COLO668 (cell line): ENCODE measurements at regions not wholly inside any gene's neighbourhood (a gene's known extent, or its start where the extent isn't known, plus 50 kb on each side); places are given as distances from the start of the nearest gene placed in this dataset.

Experiments
- DNase-seq: peaks from one replicate; lab custom pipeline; 2025; ENCODE audit not compliant: unreplicated experiment; lab: John Stamatoyannopoulos, UW

DNA sequence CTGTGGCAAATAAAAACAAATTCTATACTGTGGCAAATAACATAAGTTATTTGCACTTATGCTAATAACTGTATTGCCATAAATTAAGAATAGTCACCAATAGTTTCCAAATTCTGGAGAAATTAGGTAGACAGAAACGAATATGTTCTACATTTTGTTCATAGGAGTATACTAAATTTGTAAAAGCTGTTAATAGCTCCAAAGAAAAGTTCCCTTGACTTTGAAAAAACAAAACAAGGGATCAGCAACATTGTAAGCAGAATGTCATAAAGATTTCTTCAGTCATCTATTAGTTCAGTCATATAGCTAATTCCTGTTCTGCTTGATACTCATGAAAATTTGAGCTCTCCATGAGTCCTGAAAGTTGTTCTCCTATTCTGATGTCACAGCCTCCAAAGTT, 1472.8 kb downstream of the C4orf33 start:
- no peak for DNase-seq

DNA sequence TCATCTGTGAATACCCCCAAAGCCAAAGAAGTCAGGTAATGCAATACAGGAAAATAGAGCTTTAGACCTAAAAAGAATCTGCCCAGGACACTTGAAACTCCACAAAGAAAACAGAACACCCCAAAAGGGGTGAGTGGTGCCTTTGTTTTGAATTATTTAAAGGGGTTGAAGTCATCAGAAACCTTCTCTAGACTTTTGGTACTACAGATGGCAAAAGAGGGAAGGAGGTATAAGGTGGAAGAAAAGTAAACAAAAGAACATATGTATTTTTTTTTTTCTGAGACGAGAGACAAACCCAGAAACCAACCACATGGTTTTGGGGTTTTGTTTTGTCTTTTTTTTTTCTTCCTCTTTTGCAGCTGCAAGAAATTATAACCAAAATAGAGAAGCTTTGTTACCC, 1477.8 kb downstream of the C4orf33 start:
- no peak for DNase-seq

DNA sequence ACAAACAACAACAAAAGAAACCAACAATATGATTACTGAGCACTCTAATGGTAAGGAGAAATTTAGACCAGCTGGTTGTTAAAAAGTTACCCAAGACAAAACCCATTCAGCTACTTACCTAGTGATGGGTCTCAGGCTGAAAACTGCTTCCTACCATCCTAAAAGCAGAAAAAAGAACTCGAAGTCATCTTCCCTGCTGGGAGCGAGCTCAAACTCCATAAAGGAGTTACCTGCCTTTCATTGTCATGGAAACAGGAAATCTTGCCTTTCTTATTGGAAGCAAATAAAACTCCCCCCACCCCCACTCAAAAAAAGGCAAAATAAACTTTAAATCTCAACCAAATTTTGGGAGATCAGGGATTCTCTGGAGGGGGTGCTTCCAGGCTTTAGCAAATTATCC, 1478.3 kb downstream of the C4orf33 start:
- DNase-seq, result no peak

DNA sequence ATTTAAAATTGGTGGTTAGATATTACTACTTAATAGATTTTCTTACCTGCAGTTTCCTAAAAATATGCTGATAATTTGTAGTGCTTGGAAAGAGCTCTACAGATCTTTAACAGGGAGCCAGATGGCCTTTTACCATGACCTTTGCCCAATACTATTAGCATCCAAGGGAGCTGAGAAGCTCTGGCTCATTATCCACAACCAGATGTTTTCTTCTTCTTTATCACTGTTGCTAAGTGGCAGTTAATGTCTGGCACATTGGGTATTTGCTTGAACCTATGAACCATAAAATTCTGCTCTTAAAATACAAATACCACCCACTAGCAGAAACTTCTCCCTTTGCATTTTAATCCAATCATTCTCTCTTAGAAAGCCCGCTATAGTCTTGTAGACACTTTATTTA, 1480.3 kb downstream of the C4orf33 start:
- DNase-seq, result no peak

DNA sequence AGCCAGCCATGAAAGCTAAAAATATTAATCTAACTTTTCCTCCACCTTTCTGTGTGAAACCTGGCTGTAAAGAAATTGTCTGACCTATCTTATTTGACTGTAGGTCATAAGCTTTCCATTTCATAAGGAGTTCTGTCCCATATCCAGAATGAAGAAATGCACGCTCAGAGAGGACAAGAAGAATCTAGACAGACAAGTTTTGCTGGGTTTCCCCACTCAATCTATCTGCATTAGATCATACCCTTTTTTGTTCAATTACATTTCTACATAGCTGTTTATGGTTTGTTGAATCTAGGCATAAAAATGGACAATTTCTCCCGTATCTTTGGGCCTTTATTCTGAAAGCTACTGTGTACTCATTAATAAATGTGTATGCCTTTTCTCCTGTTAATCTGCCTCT, 1495.1 kb downstream of the C4orf33 start:
- DNase-seq, result no peak

DNA sequence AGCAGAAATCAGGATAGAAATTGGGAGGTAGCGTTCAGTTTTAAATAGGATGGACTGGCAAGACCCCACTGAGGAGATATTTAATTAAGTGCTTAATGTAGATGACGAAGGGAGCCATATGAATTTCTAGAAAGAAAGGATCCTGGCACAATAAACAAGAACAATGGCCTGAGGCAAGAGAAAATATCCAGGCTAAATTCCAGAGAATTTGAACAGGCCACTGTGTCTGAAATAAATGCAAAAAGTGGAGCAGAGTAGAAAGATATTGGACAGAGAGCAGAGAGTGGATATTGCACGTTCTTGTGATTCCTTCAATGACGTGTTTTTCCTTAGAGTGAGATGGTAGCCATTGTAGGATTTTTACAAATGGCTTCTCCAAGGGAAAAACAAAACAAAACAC, 1504.8 kb downstream of the C4orf33 start:
- no peak for DNase-seq

DNA sequence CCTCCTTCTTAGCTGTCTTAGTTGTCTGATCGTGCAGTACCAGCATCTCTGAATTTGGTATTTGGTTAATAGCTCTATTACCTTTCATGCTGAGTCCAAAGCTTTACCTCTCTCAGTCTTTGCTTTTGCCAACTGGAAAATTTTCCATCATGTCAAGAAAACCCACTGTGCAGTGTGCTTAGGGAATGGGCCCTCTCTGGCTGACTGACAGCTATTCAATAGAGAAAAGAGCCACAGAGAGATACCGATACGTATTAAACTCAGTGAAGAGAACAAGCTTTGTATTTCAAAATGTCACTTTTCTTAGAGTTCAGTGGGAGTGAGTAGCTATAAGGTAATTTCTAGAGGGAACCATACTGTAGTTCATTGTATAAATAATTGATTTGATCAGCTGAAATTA, 1507.1 kb downstream of the C4orf33 start:
- no peak for DNase-seq

DNA sequence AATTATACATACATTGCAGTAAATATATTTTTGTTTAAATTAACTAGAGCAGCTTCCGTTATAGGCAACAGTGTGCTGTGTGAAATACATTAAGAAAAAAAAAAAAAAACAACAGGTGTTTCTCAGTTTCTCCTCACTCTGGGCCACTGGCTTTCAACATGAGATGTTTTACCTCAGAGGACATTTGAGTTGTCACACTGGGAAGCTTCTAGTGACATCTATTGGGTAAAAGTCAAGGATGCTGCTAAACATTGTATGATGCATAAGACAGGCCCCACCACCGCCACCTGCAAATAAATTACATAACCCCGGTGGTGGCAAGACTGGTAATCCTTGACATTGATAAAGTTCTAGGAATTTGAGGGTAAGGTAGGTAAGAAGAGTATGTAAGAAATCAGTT, 1512.2 kb downstream of the C4orf33 start:
- DNase-seq, result no peak

DNA sequence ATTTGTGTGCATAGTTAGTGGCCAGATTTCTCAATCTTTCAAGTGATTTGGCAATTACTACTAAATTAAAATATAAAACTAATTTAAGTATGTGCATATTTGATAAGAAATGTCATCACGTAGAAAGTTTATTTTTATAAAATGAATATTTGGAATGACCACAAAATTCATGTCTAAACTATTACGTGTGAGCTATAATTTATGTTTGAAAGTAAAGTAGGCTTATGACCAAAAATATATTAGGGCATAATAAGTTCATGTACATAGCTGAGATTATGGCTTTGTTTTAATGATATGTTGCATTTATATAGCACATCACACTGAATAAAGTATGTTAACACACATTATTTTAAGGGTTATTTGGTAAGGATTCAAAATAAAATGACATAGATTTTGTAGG, 1532.6 kb downstream of the C4orf33 start:
- no peak for DNase-seq

DNA sequence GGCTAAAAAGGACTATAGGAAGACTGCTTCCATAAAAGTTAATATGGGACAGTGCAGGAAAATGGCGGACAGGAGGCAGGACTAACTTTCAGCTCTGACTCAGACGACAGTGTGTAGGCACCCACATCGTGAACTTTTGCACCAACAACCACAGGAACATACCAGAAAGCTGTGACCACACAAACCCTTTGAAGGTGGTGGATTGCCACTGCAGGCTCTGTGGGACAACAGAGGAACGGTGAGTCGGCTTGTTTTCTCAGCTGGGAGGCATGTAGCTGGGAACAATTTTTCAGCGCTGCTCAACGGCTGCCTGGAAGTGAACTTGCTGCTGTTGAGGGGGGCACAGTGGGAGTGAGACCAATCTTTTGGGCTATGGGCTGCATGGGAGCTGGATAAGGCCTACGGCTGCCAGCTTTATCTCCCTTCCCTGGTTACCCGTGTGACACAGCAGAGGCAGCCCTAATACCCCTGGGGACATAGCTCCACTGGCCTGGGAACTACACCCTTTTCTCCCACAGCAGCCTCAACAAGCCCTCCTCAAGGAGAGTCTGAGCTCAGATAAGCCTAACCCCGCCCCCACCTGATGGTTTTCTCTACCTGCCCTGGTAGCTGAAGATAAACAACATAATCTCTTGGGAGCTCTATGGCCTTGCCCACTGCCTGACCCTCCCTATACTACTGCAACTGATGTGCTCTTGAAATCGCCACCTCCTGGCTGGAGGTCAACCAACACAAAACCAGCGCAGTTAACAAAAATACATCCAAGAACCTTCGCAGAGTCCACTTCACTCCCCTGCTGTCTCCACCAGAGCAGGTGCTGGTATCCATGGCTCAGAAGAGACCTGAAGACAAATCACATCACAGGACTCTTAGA, 1537.0 kb downstream of the C4orf33 start:
- DNase-seq, result no peak

DNA sequence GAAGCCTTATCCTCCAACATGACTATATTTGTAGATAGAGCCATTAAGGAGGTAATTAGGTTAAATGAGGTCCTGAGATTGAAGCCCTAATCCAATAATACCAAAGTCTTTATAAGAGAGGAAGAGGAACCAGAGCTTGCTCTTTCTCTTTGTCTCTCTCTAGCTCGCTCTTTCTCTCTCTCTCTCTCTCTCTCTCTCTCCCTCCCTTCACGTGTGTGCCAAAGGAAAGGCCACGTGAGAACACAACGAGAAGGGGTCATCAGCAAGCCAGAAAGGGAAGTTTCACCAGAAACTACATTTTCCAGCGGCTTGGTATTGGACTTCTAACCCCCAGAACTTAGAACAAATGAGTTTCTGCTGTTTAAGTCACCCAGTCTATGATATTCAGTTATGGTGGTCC, 1540.5 kb downstream of the C4orf33 start:
- DNase-seq, result no peak

DNA sequence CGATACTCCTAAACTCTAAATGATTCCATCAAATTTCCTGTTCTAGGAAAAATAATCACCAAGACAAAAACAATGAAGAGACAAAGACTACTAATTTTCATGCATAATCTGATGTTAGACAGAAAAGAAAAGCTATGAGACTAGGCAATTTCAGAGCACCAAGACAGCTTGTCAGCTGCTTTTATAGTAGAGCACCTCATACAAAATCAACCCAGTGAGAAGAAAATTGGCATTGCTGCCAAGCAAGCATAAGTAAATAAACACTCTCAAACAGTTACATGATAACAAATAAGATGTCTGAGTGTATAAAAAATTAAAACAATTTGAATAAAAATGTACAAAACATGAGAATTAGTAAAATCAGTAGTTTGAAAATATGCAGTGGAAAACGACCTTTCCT, 1544.6 kb downstream of the C4orf33 start:
- no peak for DNase-seq

DNA sequence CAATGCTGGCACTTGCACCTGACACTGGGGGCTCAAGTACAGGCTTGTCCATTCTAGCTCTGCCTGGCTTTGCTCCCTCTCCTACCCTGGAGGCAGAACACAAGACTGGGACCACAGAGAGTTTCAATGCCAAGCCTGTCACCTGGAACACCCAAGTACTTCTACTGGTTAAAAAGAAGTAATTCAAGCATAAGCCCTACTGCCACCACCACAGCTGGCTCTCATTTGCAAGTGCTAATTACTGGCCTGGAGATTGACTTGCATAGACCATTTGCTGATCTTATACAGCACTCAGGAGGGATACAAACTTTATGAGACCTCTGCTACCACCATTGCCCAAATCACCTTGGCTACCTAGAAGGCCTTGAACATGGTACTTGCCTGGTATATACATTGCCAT, 1550.9 kb downstream of the C4orf33 start:
- DNase-seq, result no peak

DNA sequence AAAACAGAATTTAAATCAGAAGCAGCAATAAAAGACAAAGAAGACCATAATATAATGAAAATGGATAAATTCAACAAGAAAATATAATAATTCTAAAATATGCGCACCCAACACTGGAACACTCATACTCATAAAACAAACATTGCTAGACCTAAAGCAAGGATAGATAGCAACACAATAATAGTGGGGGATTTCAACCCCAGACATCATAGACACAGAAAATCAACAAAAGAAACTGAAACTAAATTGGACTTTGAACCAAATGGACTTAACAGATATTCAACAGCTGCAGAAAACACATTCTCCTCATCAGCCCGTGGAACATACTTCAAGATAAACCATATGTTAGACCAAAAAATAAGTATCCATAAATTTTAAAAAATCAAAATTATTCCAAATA, 1552.6 kb downstream of the C4orf33 start:
- DNase-seq, result no peak

DNA sequence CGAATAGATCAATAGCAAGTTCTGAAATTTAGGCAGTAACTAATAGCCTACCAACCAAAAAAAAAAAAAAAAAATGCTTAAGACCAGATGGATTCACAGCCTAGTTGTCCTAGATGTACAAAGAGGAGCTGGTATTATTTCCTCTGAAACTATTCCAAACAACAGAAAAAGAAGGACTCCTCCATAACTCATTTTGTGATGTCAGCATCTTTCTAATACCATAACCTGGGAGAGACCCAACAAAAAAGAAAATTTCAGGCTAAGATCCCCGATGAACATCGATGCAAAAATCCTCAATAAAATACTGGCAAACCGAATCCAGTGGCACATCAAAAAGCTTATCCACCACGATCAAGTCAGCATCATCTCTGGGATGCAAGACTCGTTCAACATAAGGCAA, 1557.9 kb downstream of the C4orf33 start:
- DNase-seq, result no peak

DNA sequence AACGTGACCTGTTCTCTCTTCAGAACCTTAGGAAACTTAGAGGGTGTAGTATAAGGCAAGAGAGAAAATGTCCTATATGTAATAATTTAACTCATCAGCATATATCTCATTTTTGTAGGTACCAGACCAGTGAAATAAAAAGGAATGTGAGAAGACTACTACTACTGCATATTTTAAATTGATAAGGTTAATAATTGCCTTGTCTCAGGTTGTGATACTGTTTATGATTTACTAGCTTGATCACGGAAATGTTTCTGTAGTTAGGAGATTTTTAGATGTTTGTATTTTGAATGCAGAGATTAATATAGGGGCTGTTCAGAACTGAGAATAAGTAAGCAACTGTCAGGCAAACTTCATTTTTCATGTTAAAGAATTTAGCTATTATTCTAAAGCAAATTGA, 1563.4 kb downstream of the C4orf33 start:
- DNase-seq, result no peak

DNA sequence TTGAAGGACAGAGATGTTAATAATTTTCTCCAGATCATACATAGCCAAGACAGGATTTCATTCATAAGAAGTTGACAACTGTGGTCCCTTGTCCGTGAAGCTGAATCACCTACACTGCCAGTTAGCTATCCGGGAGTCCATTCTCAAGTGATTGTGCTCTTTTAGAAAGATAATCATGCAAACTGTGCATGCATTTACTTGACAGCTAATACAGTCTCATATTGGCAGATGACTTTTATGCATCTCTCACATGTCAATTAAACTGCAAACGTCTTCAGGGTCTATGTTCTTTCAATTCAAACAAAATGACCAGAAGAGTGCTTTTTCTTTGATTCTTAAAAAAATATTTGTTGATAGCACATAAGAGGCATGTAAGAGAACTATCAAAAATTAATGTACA, 1572.9 kb downstream of the C4orf33 start:
- DNase-seq, result no peak

DNA sequence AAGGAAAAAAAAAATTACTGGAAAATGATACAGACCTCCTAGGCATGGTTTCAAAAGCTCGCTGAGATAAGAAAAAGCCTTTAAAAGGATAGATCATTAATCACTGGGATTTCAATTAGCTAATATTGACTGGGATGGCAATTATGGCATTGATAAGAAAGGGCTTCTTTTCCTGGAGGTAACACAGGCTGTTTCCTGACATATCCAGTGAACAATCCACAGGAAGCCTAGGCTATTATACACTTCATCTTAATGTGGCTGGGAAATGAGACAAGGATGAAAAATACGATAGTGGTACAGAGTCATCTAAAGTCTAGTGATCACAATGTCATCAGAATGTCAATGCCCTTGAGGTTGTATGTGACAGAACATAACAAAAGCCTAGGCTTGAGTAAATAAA, 1579.3 kb downstream of the C4orf33 start:
- DNase-seq, result no peak

DNA sequence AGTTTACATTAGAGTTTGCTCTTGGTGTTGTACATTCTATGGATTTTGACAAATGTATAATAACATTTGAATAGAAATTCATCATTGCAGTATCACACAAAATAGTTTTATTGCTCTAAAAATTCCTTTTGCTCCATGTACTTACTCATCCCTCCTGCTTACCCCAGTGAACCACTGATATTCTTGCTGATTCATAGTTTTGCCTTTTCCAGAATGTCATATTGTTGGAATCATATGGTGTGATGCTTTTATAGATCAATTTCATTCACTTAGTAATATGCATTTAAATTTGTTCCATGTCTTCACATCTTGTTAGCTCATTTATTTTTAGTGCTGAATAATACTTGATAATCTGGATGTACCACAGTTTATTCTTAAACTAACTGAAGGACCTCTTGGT, 1593.2 kb downstream of the C4orf33 start:
- DNase-seq, result no peak

DNA sequence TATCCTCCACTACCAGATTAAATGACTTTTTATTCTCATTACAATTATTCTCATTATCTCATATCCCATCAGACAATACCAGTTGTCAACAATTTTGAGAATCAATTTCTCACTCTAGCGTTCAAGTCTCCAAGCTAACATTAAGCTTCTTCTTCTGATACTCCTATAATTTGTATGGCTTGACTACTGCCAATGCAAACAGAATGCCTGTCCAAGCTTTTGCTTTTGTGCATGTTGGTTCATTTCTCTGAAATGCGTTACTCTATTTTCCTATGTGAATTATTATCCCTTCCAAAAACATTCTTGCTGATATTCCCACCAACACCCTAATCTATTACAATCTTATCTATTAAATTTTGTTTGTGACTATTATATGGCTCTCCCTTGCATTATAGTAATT, 1602.3 kb downstream of the C4orf33 start:
- no peak for DNase-seq

DNA sequence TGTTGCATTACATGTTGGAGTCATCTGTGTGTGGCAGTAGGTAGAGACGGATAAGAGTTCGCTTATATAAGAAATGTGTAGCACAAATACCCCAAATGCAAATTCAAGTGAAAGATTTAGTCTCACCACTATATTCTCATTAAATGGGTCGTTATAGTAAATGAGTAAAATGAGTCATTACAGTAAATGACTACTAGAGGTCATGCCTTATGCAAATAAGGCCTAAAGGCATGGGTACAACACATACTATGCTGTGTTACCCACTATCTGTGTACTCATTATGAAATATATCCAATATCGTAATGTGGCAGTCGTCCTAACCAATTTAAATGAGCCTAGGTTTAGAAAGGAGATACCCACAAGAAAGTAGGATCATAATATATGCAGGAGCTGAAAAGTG, 1603.1 kb downstream of the C4orf33 start:
- no peak for DNase-seq

DNA sequence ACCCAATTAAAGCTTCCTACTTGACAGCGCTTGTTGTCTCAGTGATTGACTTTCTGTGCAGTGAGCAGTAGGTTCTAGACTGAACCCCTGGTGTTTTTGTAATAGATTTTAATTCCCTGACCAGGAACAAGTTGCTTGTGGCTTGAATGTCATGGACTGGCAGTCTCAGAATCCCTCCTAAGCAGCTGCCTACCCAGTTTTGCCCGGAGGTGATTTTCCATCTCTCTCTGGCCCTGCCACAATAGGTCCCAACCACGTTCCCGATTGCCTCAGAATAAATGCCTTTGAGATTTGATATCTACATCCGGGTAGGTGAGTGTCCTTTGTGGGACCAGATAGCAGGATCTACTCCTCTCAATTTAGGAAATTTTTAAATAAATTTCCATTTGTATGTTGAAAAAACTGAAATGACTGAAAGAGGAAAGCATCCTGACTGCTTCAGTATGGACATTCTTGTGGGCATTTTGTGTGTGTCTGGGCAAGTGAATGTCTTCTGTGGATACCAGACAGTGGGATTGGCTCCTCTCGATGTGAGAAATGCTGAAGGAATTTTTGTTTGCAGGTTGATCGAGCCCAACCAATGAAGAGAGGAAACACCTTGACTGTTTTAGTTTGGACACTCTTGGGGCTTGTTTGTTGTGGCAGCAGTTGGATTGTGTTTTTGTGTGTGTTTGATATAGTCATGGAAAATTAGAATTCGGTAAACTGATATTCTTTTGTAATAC, 1607.4 kb downstream of the C4orf33 start:
- DNase-seq, result no peak

DNA sequence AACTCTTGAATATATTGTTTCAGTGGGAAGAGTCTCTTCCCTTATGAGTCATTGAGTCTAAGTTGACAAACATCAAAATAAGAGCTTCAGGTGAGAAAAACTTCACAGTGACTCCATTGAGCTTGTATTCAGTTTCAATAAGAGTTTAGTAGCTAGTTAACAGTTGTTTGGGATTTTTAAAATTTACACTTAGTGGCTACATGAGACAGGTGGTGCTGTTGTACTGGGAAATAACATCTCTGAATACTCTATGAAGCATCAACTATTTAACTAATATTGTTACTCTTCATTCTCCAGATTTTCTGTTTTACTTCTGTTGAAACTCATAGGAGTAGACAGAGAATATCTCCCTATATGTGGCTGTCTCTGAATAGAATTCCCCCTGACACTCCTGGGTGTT, 1609.1 kb downstream of the C4orf33 start:
- no peak for DNase-seq
